ENCODE measurements at regions not wholly inside any gene's neighbourhood (a gene's known extent, or its start where the extent isn't known, plus 50 kb on each side); places are given as distances from the start of the nearest gene placed in this dataset.
"Not testable (repeated sequence)": the region's sequence is repeated elsewhere in the genome, so short reads cannot be mapped to it uniquely, and the experiment has no call there.

DNA sequence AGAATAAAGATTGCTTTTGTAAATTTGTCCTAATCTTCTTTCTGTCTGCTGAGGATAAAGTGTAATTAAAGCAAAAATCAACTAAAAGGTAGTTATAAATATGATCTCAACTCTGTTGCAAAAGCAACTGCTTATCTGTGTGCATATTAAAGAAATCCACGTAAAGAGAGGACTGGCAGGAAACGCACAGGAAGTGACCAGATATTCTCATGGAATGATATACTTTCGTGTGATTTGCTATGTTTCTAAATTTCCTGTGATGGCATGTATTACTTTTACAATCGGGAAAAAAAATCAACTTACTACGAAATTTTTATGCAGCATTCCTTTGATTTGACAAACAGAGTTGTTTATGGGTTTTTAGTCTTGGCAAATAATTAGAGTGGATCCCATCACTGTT is 75.4 kb downstream of the RGS2 start:
- Histone ChIP-seq H3K36me3 (replicated peaks in 1 of 2; ENCODE audit: control insufficient read depth in 1 of 2, insufficient read depth in 2 of 2, low read length in 1 of 2) (no peaks in the 10 kb centered on the region), H3K27ac (ENCODE audit: low read depth in 2 of 2, low read length in 1 of 2) (no peak overlapping the region), H3K79me2 (ENCODE audit: insufficient read depth) (no peaks in the 10 kb centered on the region), H3F3A (replicated peaks; ENCODE audit: insufficient read depth) (no peaks in the 10 kb centered on the region), H3K4me2 (no peak overlapping the region), H2AFZ (ENCODE audit: low read depth) (no peak overlapping the region), H4K20me1 (ENCODE audit: insufficient read depth) (no peaks in the 10 kb centered on the region), H3K4me1 (ENCODE audit: control insufficient read depth in 1 of 2, insufficient read depth in 2 of 2, low read depth in 1 of 2, low read length in 1 of 2) (peaks cover 0 to 6% of the 10 kb centered on the region in 2 experiments; a peak in 2 of 4 replicates), H3K9ac (no peak overlapping the region), H3K9me3 (no peaks in the 10 kb centered on the region), H3K9me2 (no peaks in the 10 kb centered on the region; the same call in 1 of the 2 replicates), H3K4me3 (ENCODE audit: low read depth in 2 of 2, low read length in 1 of 2) (no peak overlapping the region), H3K27me3 (ENCODE audit: insufficient read depth) (no peaks in the 10 kb centered on the region)
- no peak for TF ChIP-seq GABPA (IDR thresholded peaks at IDR 0.05; ENCODE audit: low read depth)
- TF ChIP-seq SIN3A (IDR thresholded peaks at IDR 0.05; ENCODE audit: borderline replicate concordance, low read depth, low read length), result no peak
- TF ChIP-seq EZH2phosphoT487 (IDR thresholded peaks at IDR 0.05; ENCODE audit: borderline replicate concordance, low read depth), result no peak
- no peak for TF ChIP-seq CHD2 (IDR thresholded peaks at IDR 0.05; ENCODE audit: low read length, partially characterized antibody)
- TF ChIP-seq, protein P1, sequence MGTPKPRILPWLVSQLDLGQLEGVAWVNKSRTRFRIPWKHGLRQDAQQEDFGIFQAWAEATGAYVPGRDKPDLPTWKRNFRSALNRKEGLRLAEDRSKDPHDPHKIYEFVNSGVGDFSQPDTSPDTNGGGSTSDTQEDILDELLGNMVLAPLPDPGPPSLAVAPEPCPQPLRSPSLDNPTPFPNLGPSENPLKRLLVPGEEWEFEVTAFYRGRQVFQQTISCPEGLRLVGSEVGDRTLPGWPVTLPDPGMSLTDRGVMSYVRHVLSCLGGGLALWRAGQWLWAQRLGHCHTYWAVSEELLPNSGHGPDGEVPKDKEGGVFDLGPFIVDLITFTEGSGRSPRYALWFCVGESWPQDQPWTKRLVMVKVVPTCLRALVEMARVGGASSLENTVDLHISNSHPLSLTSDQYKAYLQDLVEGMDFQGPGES (IDR thresholded peaks at IDR 0.05; ENCODE audit: low read depth, low read length), result no peak
- TF ChIP-seq FOXJ3 (CRISPR knock-in tag; IDR thresholded peaks at IDR 0.05), result no peak
- no peak for TF ChIP-seq JUND (IDR thresholded peaks at IDR 0.05)
- TF ChIP-seq, protein P2, sequence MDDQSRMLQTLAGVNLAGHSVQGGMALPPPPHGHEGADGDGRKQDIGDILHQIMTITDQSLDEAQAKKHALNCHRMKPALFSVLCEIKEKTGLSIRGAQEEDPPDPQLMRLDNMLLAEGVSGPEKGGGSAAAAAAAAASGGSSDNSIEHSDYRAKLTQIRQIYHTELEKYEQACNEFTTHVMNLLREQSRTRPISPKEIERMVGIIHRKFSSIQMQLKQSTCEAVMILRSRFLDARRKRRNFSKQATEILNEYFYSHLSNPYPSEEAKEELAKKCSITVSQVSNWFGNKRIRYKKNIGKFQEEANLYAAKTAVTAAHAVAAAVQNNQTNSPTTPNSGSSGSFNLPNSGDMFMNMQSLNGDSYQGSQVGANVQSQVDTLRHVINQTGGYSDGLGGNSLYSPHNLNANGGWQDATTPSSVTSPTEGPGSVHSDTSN (IDR thresholded peaks at IDR 0.05), result no peak
- no peak for TF ChIP-seq TEAD4 (IDR thresholded peaks at IDR 0.05; ENCODE audit: borderline replicate concordance, insufficient read depth)
- no peak for TF ChIP-seq TCF12 (IDR thresholded peaks at IDR 0.05)
- no peak for TF ChIP-seq RCOR1 (IDR thresholded peaks at IDR 0.05; ENCODE audit: low read length)
- no peak for TF ChIP-seq SMC3 (IDR thresholded peaks at IDR 0.05; ENCODE audit: low read depth, low read length)
- no peak for TF ChIP-seq RAD21 (IDR thresholded peaks at IDR 0.05; ENCODE audit: low read length)
- TF ChIP-seq TAF1 (IDR thresholded peaks at IDR 0.05; ENCODE audit: borderline replicate concordance, low read depth, low read length), result no peak
- TF ChIP-seq ELF1 (IDR thresholded peaks at IDR 0.05), result no peak
- TF ChIP-seq POLR2AphosphoS5 (IDR thresholded peaks at IDR 0.05; ENCODE audit: low read depth, low read length), result no peak
- ChIA-PET POLR2A (no interaction called here), CTCF (no interaction called here)
- no peak for DNase-seq
- 90% methylated on average over 5 of the region's 5 CpGs for WGBS (ENCODE audit: low lambda C conversion rate)

DNA sequence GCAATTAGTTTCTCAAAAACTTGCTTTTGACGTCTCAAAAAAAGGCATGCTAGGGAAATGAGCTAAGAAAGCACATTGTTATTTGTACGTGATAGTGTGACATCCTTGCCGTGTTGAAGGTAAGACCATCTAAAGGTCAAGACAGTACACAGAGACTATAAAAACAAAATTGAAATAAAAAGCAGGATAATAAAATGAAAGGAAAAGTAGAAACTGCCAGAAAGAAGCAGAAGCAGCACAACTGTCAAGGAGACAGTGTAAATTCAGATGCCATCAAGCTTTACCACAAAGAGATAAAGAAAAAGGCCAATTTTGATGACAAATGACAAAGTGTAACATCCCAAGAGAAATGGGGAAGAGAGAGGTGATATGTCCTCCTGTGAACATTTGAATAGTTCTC is 76.5 kb downstream of the RGS2 start:
- POLR2A ChIA-PET; H3K9me3 ChIP-seq; H3K36me3 ChIP-seq (replicated peaks in 1 of 2; ENCODE audit: control insufficient read depth in 1 of 2, insufficient read depth in 2 of 2, low read length in 1 of 2); H3K27ac ChIP-seq (ENCODE audit: low read depth in 2 of 2, low read length in 1 of 2); H2AFZ ChIP-seq (ENCODE audit: low read depth); H3K9me2 ChIP-seq; H3K79me2 ChIP-seq (ENCODE audit: insufficient read depth); H3K4me3 ChIP-seq (ENCODE audit: low read depth in 2 of 2, low read length in 1 of 2); H3K9ac ChIP-seq; H3K4me2 ChIP-seq; H3K4me1 ChIP-seq (ENCODE audit: control insufficient read depth in 1 of 2, insufficient read depth in 2 of 2, low read depth in 1 of 2, low read length in 1 of 2); H3K27me3 ChIP-seq (ENCODE audit: insufficient read depth); H4K20me1 ChIP-seq (ENCODE audit: insufficient read depth); H3F3A ChIP-seq (replicated peaks; ENCODE audit: insufficient read depth); CTCF ChIA-PET; DNase-seq: not testable (repeated sequence)
- WGBS (ENCODE audit: low lambda C conversion rate), result 85% methylated on average over 3 of the region's 3 CpGs
